Central memory CD8-positive, alpha-beta T cell (primary cell): ENCODE measurements at regions not wholly inside any gene's neighbourhood (a gene's known extent, or its start where the extent isn't known, plus 50 kb on each side); places are given as distances from the start of the nearest gene placed in this dataset.

Experiments used
- ATAC-seq: fragments of 150-1000 bp; cut with Tn5 transposase; replicated peaks from 2 replicates; pipeline ENCODE4 v1.10.0; 2022; ENCODE audit warnings: mild to moderate bottlenecking, moderate FRiP score, moderate number of reproducible peaks; ENCODE audit not compliant: poor library complexity, severe bottlenecking; ENCODE audit errors: extremely low read depth
- DNase-seq, 2 donors: peaks; one replicate each; pipeline ENCODE4 v3.0.0; 2021; ENCODE audit warnings: low spot score in 2 of 2
- H3K27ac Mint-ChIP-seq: one replicate; pipeline ENCODE4 v1.8.0; 2022; ENCODE audit warnings: low read depth, mild to moderate bottlenecking, moderate library complexity, mixed read lengths
- H3K27me3 Mint-ChIP-seq: one replicate; pipeline ENCODE4 v1.8.0; 2022; ENCODE audit warnings: mixed read lengths
- H3K36me3 Mint-ChIP-seq: one replicate; pipeline ENCODE4 v1.8.0; 2022; ENCODE audit warnings: mild to moderate bottlenecking, moderate library complexity, mixed read lengths; ENCODE audit not compliant: insufficient read depth
- H3K4me1 Mint-ChIP-seq: one replicate; pipeline ENCODE4 v1.8.0; 2022; ENCODE audit warnings: mixed read lengths
- H3K4me3 Mint-ChIP-seq: one replicate; pipeline ENCODE4 v1.8.0; 2022; ENCODE audit warnings: mild to moderate bottlenecking, moderate library complexity, mixed read lengths
- H3K9me3 Mint-ChIP-seq: one replicate; pipeline ENCODE4 v1.8.0; 2022; ENCODE audit warnings: mixed read lengths

DNA sequence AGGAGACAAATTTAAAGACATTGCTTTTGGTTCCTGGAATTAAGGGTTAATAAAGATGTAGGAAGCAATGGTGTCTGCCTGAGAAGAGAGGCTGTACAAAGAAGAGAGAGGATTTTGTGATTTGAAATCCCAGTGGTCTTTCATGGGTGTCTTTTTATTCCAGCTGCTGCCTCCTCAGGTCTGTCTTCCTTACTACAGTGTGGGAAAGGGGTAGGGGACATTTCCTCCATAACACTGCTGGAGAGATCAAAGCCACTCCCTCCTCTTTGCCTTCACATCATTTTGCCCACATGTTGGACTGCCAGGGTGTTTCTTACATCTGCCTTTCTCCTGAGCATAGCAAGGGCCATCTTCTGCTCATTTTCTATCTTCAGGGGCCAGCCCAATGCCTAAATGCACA, 348.5 kb downstream of the EN1 start:
- Mint-ChIP-seq H3K4me1 (no peaks in the 10 kb centered on the region), H3K27me3 (peaks cover 11% of the 10 kb centered on the region), H3K36me3 (no peaks in the 10 kb centered on the region), H3K27ac (no peak overlapping the region), H3K9me3 (no peaks in the 10 kb centered on the region), H3K4me3 (no peak overlapping the region)
- ATAC-seq: no peak
- no peak for DNase-seq

DNA sequence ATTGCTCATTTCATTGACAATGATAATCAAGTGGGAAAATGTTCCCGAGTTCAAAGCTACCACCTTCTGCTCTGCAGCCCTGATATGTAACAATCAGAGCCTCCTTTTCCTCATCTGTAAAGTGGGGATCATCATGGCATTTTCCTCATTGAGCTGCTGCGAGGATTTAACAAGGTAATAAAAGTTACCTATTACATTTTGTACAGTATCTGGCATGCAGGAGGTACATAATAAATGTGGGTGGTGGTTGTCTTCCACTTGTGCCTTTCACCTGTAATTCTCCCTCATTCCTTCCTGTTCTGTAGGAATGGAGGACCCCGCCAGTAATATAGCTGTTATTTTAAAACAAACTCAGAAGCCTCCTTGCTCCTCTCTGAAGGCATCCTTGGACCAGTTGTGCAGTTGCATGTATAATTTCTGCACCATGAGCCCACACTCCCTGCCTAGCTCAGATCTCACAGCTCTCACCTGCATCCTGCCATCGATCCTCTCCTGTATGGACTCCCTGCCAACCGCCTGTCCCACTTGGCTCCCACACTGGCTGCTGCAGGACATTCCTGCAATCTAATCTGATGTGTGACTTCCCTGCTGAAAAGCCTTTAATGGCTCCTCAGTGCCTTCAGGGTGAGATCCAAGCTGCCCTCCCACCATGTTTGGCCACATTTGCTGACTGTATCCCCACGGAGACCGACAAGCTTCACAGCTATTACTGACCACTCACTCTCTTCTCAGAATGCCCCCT, 350.4 kb downstream of the EN1 start:
- no peak overlapping the region for H3K4me3 Mint-ChIP-seq
- DNase-seq (no peak), ATAC-seq (no peak)
- no peak overlapping the region for H3K27ac Mint-ChIP-seq
- no peaks in the 10 kb centered on the region for H3K4me1 Mint-ChIP-seq
- H3K9me3 Mint-ChIP-seq: peaks cover 3% of the 10 kb centered on the region
- H3K36me3 Mint-ChIP-seq: no peaks in the 10 kb centered on the region
- H3K27me3 Mint-ChIP-seq: peaks cover 16% of the 10 kb centered on the region

GRCh38 chr2:118496467-118496866, 351.0 kb downstream of the EN1 start:
- H3K36me3 Mint-ChIP-seq: no peaks in the 10 kb centered on the region
- no peak overlapping the region for H3K27ac Mint-ChIP-seq
- no peaks in the 10 kb centered on the region for H3K4me1 Mint-ChIP-seq
- DNase-seq (no peak), ATAC-seq (no peak)
- peaks cover 6% of the 10 kb centered on the region for H3K9me3 Mint-ChIP-seq
- H3K4me3 Mint-ChIP-seq: no peak overlapping the region
- H3K27me3 Mint-ChIP-seq: peaks cover 20% of the 10 kb centered on the region

GRCh38 chr2:118495290-118495689, 352.2 kb downstream of the EN1 start:
- no peak overlapping the region for H3K4me3 Mint-ChIP-seq
- DNase-seq (no peak), ATAC-seq (no peak)
- H3K27me3 Mint-ChIP-seq: peaks cover 20% of the 10 kb centered on the region
- H3K9me3 Mint-ChIP-seq: peaks cover 11% of the 10 kb centered on the region
- no peaks in the 10 kb centered on the region for H3K4me1 Mint-ChIP-seq
- no peak overlapping the region for H3K27ac Mint-ChIP-seq
- H3K36me3 Mint-ChIP-seq: no peaks in the 10 kb centered on the region

DNA sequence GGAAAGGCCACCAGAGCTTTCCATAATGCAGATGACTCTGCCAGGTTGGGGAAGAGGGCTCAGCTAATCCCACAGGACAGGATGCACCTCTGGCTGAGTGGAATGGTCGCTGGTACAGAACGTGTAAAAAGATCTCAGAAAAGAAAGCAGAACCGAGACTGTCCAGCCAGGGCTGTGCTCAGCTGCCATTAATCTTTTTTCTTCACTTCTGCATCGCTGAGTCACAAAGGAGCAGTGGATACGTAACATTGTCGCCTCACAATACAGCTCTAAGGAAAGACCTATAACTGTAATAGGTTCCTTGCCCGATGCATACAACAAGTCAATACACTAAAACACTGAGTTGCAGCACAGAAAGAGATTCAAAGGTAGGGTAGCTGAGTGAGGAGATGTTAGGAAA, 354.2 kb downstream of the EN1 start:
- no peak overlapping the region for H3K4me3 Mint-ChIP-seq

DNA sequence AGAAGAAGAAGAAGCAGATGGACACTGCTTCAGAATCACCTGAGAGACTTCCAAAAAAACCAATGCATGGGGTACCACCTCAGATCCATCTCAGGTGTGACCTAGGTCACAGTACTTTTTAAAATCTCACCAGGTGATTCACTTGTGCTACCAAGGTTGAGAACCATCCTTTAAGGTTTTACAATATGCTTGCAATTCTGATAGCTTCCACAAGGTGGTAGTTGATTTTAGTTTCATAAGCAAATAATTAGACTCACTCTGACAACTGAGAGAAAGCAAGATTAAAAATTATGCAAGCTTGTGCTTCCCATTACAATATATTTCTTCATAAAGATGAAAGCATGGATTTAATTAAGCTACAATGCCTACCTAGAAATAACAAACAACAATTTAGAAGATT, 355.1 kb downstream of the EN1 start:
- peaks cover 15% of the 10 kb centered on the region for H3K27me3 Mint-ChIP-seq

More for the DNA sequence above, 354.2 kb downstream of the EN1 start:
- no peaks in the 10 kb centered on the region for H3K4me1 Mint-ChIP-seq
- no peak overlapping the region for H3K27ac Mint-ChIP-seq
- ATAC-seq: no peak
- H3K36me3 Mint-ChIP-seq: no peaks in the 10 kb centered on the region
- H3K9me3 Mint-ChIP-seq: peaks cover 11% of the 10 kb centered on the region
- DNase-seq: no peak
- peaks cover 20% of the 10 kb centered on the region for H3K27me3 Mint-ChIP-seq

DNA sequence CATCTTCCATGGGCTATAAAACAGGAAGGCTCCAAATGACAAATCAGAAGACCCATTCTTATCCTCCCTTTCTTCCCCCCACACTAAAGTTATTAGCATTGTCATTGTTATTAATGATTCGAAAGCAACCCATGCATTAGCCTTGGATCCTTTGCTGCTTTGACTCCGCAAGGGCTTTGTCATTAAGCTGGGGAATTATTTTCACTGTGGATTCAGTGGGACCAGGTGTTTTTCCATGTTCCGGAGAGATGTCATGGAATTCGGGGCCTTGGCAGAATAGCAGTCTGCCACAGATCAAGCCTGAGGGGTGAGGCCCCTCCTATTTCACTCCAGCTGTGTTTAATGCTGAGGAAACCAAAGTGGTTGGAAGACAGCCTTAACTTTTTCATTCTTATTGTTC, 357.1 kb downstream of the EN1 start:
- no peak overlapping the region for H3K27ac Mint-ChIP-seq
- H3K27me3 Mint-ChIP-seq: peaks cover 9% of the 10 kb centered on the region
- no peak overlapping the region for H3K4me3 Mint-ChIP-seq
- H3K9me3 Mint-ChIP-seq: peaks cover 11% of the 10 kb centered on the region
- H3K36me3 Mint-ChIP-seq: no peaks in the 10 kb centered on the region
- DNase-seq (no peak), ATAC-seq (no peak)
- no peaks in the 10 kb centered on the region for H3K4me1 Mint-ChIP-seq

More for the DNA sequence above, 355.1 kb downstream of the EN1 start:
- Mint-ChIP-seq H3K27ac (no peak overlapping the region), H3K4me1 (no peaks in the 10 kb centered on the region), H3K4me3 (no peak overlapping the region), H3K9me3 (peaks cover 11% of the 10 kb centered on the region), H3K36me3 (no peaks in the 10 kb centered on the region)
- DNase-seq (no peak), ATAC-seq (no peak)

DNA sequence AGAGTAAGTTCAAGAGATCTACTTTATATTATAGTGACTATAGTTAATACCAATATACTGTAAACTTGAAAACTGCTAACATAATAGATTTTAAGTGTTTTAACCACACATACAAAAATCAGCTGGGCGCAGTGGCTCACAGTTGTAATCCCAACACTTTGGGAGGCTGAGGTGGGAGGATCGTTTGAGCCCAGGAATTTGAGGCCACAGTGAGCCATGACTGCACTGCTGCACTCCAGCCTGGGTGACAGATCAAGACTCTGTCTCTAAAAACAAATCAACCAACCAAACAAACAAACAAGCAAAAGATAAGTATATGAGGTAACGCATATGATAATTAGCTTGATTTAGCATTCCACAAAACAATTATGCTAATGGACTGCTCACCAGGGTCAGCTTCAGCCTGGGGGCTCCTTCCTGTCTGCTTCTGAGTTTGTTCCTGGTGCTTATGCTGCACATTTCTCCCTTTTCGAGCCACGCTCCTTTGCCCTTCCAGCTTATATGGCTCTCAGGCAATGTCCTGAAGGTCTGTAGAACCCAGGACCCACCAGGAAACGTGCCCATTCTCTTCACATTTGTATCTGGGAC, 357.6 kb downstream of the EN1 start:
- peaks cover 9% of the 10 kb centered on the region for H3K27me3 Mint-ChIP-seq
- H3K4me1 Mint-ChIP-seq: no peaks in the 10 kb centered on the region
- no peak overlapping the region for H3K27ac Mint-ChIP-seq
- H3K36me3 Mint-ChIP-seq: no peaks in the 10 kb centered on the region
- DNase-seq (no peak), ATAC-seq (no peak)
- peaks cover 11% of the 10 kb centered on the region for H3K9me3 Mint-ChIP-seq
- no peak overlapping the region for H3K4me3 Mint-ChIP-seq

- no peak overlapping the region for H3K4me3 Mint-ChIP-seq
- H3K36me3 Mint-ChIP-seq: no peaks in the 10 kb centered on the region
- no peak for DNase-seq
- H3K27ac Mint-ChIP-seq: no peak overlapping the region
- ATAC-seq: no peak
- no peaks in the 10 kb centered on the region for H3K27me3 Mint-ChIP-seq
- H3K4me1 Mint-ChIP-seq: no peaks in the 10 kb centered on the region
- H3K9me3 Mint-ChIP-seq: peaks cover 5% of the 10 kb centered on the region
These were observed 366.1 kb downstream of the EN1 start for GRCh38 chr2:118481299-118481698.

DNA sequence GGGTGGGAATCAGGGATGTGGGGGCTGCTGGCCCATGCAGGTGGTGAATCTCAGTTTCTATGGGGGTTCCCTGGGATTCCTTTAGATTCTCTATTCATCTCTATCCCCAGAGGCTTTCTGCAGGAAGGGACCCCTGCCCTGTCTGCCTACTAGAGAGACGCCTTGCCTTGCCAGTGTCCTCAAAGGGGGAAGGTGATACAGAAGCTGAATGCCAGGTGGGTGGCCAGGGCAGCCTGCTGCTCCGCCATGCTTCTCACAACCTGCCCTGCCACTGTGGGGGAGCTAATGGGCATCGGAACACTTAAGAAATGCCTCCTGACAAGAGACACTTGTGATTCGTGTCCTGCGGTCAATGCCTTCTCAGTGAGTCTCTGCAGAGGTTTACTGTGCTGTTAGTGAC, 368.4 kb downstream of the EN1 start:
- no peak for DNase-seq
- no peak for ATAC-seq
- Mint-ChIP-seq H3K4me3 (no peak overlapping the region), H3K9me3 (no peaks in the 10 kb centered on the region), H3K27me3 (no peaks in the 10 kb centered on the region), H3K36me3 (no peaks in the 10 kb centered on the region), H3K27ac (no peak overlapping the region), H3K4me1 (no peaks in the 10 kb centered on the region)

DNA sequence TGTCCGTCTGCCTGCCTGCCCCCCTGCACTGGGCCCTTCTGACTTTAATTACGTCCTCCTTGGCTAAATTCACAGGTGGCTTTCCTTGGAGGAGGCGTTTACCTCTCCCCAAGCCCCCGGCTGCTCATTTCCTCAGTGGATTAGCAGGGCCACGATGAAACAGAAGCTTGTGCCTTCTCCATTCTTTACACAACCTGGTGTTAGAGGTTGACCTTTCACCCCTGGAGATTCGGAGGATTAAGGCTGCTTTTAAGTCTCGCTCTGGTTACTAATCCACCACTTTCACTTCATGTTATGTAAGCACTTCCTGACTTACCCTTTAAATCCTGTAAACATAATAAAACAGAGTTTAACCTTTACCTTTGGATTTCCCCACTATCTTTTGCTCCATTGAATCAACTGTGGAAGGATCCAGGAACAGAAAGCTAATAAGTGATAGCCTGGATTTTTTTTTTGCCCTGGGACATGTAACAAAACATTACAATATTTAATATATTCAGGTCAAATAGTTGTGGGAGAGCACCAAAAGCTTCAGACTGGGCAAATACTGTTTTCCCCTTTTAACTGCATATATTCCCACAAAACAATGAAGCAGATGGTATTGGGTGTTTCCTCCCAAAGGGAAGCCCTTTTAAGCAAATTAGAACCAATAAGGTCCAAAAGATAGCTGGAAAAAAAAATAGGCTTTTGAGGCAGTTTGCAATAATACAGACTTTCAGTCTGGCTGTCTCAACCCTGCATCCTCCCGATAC, 370.2 kb downstream of the EN1 start:
- H3K4me3 Mint-ChIP-seq: no peak overlapping the region
- no peak for DNase-seq
- no peaks in the 10 kb centered on the region for H3K27me3 Mint-ChIP-seq
- no peaks in the 10 kb centered on the region for H3K9me3 Mint-ChIP-seq
- H3K36me3 Mint-ChIP-seq: no peaks in the 10 kb centered on the region
- H3K4me1 Mint-ChIP-seq: no peaks in the 10 kb centered on the region
- ATAC-seq: no peak
- H3K27ac Mint-ChIP-seq: no peak overlapping the region

GRCh38 chr2:118475622-118476205, 371.7 kb downstream of the EN1 start:
- ATAC-seq: no peak
- DNase-seq: no peak
- Mint-ChIP-seq H3K36me3 (no peaks in the 10 kb centered on the region), H3K27ac (no peak overlapping the region), H3K4me1 (no peaks in the 10 kb centered on the region), H3K4me3 (no peak overlapping the region), H3K9me3 (no peaks in the 10 kb centered on the region), H3K27me3 (no peaks in the 10 kb centered on the region)

DNA sequence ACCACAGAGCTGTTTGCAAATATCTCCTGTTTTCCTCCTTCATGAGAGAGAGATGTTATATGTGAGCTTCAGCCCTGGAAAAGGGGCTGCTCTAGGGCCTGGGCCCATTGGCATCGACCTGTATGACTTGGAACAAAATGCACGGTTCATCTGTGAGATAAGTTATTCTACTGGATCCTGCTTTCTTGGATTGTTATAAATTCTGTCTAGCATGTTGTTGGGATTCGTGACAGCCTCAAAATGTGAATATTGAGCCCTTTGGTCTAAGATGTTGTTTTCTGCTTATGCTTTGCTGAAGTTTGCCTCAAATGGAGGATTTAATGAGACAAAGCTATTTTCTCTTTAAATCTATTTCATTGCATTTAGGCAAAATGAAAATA, 372.9 kb downstream of the EN1 start:
- no peak for ATAC-seq
- Mint-ChIP-seq H3K36me3 (no peaks in the 10 kb centered on the region), H3K4me1 (no peaks in the 10 kb centered on the region), H3K27me3 (no peaks in the 10 kb centered on the region), H3K27ac (no peak overlapping the region), H3K9me3 (no peaks in the 10 kb centered on the region), H3K4me3 (no peak overlapping the region)
- no peak for DNase-seq
